ENCODE measurements at regions not wholly inside any gene's neighbourhood (a gene's known extent, or its start where the extent isn't known, plus 50 kb on each side); places are given as distances from the start of the nearest gene placed in this dataset.
A peak's percentile ranks its signal among the peaks of the same experiment; 100 is the strongest.

- ChIA-PET POLR2A (ENCODE audit: low non-redundant PET) (no interaction called here), CTCF (no interaction called here)
- no peak for TF ChIP-seq CTCF (conservative IDR thresholded peaks at IDR 0.05; ENCODE audit: low read depth)
- DNase-seq (ENCODE audit: low spot score) = no peak
- H3K27ac ChIP-seq = no peak overlapping the region
Measured at GRCh38 chr13:109650861-109651260, 135.5 kb downstream of the IRS2 start.

GRCh38 chr13:109649713-109650112, 136.7 kb downstream of the IRS2 start:
- no peak for TF ChIP-seq CTCF (conservative IDR thresholded peaks at IDR 0.05; ENCODE audit: low read depth)
- POLR2A ChIA-PET (ENCODE audit: low non-redundant PET) = no interaction called here

GRCh38 chr13:109647699-109648098, 138.7 kb downstream of the IRS2 start:
- no peak overlapping the region for H3K27ac ChIP-seq
- POLR2A ChIA-PET (ENCODE audit: low non-redundant PET) = no interaction called here

More at GRCh38 chr13:109649713-109650112, 136.7 kb downstream of the IRS2 start:
- DNase-seq (ENCODE audit: low spot score) = no peak
- H3K27ac ChIP-seq = no peak overlapping the region
- CTCF ChIA-PET = no interaction called here

GRCh38 chr13:109647053-109647452, 139.3 kb downstream of the IRS2 start:
- peak; percentile 46 for DNase-seq (ENCODE audit: low spot score)
- POLR2A ChIA-PET (ENCODE audit: low non-redundant PET) = no interaction called here
- TF ChIP-seq CTCF (conservative IDR thresholded peaks at IDR 0.05; ENCODE audit: low read depth) = no peak
- no peak overlapping the region for H3K27ac ChIP-seq
- CTCF ChIA-PET = no interaction called here

More at GRCh38 chr13:109647699-109648098, 138.7 kb downstream of the IRS2 start:
- CTCF ChIA-PET = no interaction called here
- TF ChIP-seq CTCF (conservative IDR thresholded peaks at IDR 0.05; ENCODE audit: low read depth) = no peak
- no peak for DNase-seq (ENCODE audit: low spot score)

GRCh38 chr13:109646423-109646822, 140.0 kb downstream of the IRS2 start:
- TF ChIP-seq CTCF (conservative IDR thresholded peaks at IDR 0.05; ENCODE audit: low read depth) = no peak
- ChIA-PET POLR2A (ENCODE audit: low non-redundant PET) (no interaction called here), CTCF (interaction anchor here (0.6 to 0.7 kb wide), 2 partner anchors 162 to 629 kb away, joined by 3 to 8 read pairs; no protein-coding TSS in a partner anchor)
- no peak for DNase-seq (ENCODE audit: low spot score)
- H3K27ac ChIP-seq = no peak overlapping the region

- H3K27ac ChIP-seq = no peak overlapping the region
- POLR2A ChIA-PET (ENCODE audit: low non-redundant PET) = no interaction called here
- CTCF ChIA-PET = interaction anchor here (0.5 to 0.7 kb wide), 2 partner anchors 161 to 970 kb away, joined by 3 to 4 read pairs; no protein-coding TSS in a partner anchor
- DNase-seq (ENCODE audit: low spot score) = no peak
- TF ChIP-seq CTCF (conservative IDR thresholded peaks at IDR 0.05; ENCODE audit: low read depth) = no peak
Measured at GRCh38 chr13:109645831-109646230, 140.6 kb downstream of the IRS2 start.

GRCh38 chr13:109644956-109645355, 141.4 kb downstream of the IRS2 start:
- TF ChIP-seq CTCF (conservative IDR thresholded peaks at IDR 0.05; ENCODE audit: low read depth) = no peak
- H3K27ac ChIP-seq = no peak overlapping the region
- no peak for DNase-seq (ENCODE audit: low spot score)
- ChIA-PET POLR2A (ENCODE audit: low non-redundant PET) (no interaction called here), CTCF (interaction anchor here (0.7 kb wide), 1 partner anchor 10 kb away, joined by 3 read pairs; no protein-coding TSS in a partner anchor)
